ENCODE measurements at regions not wholly inside any gene's neighbourhood (a gene's known extent, or its start where the extent isn't known, plus 50 kb on each side); places are given as distances from the start of the nearest gene placed in this dataset.

DNA sequence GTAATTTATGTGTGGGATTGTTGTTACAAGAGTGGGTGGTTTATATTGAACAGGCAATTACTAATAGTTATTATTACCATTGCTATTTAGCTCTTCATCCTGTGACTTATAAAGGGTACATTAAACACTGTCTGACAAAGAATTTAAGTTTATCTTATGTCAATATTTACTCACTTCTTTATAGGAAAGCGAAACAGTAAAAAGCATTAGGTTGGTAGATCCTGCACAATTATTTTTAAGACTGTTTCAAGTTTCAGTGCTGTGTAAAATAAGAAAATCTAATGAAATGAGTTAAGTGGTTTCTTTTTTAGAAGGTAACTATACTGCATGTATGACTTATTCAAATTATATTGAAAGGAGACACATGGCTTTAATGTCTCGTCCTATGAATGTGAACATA lies 135.8 kb upstream of the MAP3K7 start:
- DNase-seq = no peak

DNA sequence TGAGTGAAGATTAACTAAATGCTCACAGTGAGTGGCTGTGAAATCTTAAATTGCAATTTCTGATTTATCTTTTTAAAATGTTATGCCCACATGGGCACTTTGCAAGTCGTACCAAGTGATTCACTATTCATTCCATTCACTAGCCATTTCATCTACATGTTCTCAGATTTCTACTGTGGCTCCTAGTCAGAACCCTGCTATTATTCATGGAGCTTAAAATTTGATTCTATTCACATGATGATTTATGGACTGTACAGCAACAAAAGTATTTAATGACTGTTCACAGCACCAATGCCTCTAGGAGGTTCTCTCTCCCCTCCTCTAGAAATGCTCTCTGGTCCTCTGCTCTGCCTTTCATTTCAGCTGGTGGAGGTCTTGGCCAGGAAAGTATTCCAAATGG lies 133.5 kb upstream of the MAP3K7 start:
- no peak for DNase-seq

DNA sequence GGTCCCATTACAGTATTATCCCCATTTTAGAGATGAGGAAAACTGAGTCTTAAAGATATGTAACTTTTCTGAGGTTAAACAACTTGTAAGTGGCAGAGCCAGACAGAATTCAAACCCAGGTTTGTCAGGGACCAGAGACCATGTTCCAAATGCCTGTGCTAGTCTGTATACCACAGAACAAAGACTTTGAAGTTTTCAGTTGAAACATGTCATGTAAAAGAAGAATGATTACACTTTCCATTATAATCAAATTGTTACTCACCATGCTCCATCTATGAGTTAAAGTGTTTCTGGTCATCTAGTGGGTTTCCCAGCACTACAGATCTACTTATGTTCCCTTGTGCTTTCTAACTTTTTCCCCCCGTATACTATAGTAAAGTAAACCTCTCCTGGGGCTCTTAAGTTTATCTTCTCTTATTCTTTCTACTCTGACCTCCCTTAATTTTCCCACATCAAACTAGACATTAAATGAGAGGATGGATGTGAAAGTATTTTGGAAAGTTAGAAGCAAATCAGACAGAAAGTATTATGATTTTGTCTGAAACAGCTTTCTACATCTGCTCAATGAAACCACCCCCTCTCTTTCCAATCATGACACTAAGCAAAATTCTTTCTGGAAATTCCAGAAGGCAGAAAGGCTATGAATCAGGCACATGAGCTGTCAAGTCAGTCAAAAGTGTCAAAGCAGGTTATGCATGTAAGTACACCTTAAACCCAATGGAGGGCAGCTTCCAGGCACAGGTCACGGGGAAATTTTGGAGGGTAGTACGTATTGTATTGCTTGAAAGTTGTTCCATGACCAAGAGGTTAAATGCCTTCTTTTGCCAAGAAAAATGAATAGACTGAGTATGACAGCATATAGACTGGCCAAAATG lies 132.7 kb upstream of the MAP3K7 start:
- no peak for DNase-seq

DNA sequence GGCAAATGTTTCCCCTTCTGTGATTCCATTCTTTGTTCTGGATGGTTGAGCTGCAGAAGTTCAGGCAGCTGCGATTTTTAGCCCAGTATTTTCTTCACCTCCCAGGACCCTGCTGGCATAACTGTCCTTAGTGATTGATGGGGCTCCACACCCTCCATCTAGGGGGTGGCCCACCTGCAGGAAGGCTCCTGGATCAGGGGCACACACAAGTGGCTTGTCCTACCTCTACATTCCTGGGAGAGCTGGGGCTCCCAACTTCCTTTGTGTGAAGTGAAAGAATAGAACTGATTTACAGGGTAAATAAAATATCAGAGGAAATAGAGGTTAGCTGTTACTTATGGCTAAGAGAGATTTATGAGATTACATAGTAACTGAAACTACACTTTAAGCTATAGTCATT lies 129.5 kb upstream of the MAP3K7 start:
- no peak for DNase-seq

DNA sequence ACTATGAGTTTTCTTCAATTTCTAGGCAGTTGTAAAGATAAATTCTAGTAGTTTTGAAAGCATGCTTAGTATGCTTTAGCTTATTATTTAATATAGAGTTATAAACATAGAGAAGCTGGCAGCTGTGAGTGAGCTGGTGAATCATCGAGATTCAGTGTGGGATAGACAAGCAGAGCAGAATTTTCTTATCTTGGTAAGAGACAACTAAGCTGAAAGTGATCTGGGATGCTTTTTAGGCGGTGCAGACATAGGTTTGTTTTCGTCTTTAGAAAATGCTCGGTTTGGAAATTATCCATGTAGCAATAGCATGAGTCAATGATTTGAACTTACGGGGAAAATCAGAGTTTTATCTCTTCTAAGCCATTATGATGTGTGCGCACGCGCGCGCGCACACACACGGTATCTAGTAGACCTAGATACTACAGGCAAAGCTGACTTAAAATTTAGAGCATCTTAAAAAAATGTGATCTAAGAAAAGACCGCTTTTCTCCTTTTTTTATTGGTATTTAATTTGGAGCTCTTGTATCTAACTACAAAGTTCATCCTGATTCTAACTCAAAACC lies 128.3 kb upstream of the MAP3K7 start:
- DNase-seq = no peak

DNA sequence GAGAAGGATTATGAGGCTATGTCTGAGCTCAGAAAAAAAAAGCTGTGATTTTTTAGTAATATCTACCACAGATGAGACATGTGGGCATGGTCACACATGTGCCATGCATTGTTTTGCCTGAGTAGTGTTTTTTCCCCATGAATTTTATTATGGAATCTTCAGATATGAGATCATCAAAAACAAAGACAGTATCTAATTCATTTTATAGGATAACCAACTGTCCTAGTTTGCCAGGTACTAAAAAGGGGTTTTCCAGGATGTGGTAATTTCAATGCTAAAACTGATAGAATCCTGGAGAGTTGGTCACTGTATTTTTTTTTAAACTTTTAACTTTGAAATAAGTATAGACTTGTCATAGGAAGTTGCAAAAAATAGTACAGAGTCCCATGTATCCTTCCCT lies 127.4 kb upstream of the MAP3K7 start:
- DNase-seq = no peak

DNA sequence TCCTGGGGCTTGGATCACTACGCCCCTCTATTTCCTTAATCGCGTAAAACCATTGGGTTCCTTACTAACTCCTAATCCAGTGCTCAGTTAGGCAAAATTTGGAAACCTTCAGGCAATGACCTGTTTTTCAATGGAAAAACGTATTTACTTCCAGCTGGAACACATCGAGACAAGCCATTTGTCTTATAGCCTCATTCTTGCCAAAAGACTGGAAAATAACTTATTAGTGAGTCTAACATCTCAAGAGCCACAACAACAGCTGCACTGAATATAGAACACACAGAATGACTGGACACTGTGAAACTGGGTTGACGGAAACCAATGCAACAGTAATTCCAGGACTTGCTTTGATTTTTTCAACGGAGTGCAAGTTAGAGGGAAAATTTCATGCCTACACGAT lies 125.2 kb upstream of the MAP3K7 start:
- no peak for DNase-seq

DNA sequence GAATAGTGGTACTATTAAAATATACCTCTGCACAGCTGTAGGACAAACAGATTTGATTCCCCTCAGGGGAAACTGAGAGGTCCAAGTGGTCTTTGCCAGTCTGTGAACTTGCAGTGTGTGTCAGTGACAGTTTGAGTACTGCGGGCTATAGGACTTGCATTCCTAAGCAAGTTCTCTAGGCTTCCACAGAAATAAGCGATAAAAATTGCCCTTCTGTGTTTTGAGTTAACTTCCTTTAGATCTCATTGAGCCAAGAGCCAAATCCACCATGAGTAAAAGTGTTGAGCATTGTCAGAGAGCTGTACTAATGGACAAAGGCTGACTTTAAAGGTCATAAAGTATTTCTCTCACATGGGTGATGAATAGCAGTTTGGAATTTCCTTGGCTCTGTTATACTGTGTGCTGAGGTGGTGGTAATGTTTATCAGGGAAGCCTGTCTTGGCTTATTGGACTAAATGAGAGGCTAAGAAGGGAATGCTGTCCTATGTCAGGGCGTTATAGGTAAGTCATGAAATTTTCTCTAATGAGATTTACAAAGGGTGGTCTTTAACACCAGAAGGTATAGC lies 122.6 kb upstream of the MAP3K7 start:
- no peak for DNase-seq

DNA sequence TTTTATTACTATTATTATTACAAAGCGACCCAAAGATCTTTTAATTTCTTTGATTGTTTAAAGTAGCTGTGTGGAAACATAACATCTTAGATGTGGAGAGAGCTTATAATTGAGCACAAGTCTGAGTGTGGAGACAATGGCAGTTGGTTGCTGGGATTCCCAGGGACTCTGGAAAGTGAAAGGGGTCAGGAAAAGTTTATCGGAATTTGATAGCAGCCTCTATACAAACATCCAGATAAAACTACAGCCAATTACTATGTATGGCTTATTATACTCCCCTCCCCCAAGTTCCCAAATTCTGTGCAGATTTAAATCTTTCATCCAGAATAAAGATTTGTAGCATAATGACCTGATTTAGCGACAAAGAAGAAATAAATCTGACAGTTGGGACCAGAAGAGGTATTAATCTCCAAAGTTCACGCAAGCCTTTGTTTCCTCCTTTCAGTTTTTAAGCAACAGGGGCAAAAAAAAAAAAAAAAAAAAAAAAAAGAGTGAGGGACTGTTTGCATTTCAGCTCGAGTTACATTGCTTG lies 121.4 kb upstream of the MAP3K7 start:
- no peak for DNase-seq

DNA sequence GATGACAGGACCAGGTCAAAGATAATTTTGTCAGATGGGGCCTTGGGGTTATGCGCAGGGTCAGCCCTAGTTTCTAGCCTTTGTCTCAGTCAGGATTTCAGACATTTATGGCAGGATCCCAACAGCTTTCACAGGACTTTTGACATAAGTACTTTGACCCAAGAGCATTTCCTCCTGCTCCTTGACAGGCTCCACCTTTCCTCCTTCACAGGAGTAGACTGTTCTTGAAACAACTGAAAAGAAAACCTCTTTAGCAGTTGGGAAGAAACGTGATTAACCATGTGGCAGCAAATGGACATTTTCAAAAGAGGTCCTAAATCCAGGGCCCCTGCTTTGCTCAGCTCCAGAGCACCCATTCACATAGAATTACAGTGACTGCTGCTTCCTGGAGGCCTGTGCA lies 120.4 kb upstream of the MAP3K7 start:
- no peak for DNase-seq

DNA sequence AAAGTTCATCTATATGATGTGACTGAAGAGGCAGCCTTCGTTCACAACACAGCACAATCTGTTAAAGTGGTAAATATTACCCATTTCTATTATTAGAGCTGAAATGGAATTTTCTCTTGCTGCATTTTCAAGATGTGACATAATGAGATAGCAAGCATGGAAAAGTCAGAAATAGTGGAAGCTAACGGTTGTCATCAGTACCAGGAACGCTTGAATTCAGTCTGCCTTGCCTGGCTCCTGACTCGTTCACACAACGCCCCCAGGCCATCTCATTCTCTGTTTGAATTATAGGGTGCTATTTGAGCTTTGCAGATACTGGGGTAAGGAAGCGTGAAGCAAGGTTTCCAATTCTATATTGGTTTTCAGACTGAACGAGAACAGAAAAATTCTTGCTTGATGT lies 116.5 kb upstream of the MAP3K7 start:
- no peak for DNase-seq

DNA sequence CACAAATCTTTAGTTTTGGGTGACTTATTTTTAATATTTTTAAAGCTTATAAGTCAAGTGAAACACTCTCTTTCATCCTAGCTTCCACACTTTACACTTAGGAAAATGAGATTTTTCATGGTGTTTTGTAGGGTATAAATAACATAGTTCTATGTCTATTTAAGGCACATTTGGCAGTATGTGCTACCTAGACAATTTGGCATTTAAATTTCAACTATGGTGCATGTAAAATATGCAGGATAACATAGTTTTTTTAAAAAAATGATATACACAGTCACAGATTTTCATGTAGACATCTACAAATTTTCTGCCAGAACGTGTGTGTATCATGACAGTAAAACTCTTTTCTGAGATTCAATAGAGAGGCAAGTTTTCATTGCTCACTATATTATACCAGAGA lies 115.1 kb upstream of the MAP3K7 start:
- no peak for DNase-seq

DNA sequence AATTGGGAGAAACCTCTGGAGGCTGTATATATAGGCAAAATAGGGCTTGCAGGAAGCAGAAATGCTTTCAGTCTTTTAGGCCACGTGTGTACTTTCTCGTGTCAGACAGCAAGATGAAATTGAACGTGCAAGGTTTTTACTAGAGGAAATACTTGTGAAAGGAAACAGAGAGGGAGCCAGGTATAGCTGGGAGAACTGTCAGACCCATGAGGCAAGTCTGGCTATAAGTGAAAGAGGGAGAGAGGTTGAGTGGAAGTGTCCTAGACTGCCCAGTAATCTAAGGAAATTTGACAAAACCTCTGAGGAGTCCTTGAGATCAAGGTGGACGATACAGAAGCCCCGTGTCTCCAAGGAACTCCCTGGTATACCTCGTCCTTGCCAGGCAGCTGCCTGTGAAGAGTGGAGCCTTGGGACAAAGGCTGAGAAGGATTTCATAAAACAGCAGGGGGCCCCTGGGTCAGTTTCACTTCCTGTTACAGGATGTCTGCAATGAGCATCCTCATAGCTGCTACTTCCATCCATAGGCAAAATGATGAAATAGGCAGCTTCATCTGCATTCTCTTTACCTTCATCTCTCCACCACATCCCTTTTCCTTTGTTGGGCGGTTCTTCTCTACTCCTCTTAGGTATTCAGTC lies 114.4 kb upstream of the MAP3K7 start:
- DNase-seq = no peak

DNA sequence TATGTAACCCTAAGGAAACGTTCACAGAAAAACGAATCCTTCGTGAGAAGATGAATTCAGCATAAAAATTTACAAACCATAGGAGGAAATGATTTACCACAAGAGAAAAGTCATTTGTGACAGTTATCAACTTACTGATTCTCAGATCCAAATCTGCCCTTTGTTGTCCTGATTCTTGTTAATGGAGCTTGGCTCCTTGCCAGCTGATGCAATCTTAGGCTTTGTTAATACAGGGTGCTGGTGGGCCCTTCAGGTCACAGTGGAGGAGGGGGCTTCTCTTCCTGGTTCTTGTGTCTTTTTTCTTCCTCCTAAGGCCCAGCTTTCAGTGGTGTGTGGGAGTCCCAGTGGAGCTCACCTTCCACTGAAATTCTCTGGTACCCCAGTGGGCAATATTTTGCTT lies 108.4 kb upstream of the MAP3K7 start:
- DNase-seq = no peak

DNA sequence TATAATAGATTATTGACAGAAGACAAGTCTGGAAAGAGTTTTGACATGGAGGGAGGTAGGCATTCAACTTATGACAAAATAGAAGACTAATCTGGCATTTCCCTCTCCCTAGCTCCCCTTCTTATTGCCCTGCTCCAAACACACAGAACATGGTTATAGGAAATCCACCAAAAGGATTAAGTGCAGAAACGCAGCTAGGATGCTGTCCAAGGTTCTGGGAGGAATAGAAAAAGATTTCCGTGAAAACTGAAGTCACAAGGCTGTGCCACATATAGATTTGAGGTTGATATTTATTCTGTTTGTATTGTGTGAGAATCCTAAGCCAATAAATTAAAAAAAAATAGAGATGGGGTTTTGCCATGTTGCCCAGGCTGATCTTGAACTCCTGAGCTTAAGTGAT lies 107.9 kb upstream of the MAP3K7 start:
- no peak for DNase-seq

DNA sequence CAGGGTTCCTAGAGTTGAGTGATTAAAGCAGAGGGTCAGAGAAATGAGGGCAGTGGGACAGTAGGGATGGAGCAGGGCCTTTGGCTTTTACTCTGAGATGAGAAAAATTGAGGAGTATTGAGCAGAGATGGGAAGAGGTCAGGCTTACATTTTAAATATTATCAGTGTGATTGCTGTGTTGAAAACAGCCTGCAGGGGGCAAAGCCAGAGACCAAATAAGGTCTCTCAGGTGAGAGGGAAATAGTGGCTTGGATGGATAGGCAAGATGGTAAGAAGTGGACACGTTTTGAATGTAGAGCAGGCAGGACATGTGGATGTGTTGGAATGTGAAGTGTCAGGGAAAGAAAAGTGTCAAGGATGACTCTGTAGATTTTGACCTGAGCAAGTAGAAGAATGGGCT lies 105.0 kb upstream of the MAP3K7 start:
- no peak for DNase-seq

DNA sequence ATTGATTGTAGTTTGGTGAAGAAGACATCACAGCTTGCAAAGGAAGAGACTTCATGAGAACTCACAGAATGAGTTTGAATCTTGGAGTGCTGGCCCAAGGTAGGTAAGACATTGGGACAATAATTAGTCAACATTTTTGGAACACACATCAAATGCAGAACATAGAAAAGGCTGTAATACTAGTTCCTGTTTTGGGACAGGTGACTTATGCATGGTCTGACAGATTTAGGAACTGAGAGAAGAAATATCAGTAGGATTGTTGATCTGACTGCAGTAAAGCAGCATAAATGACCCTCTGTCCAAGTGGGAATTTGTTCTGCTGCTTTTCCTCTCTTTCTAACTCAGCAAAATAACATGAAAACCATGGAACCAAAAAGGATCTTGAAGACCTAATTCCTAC lies 102.3 kb upstream of the MAP3K7 start:
- no peak for DNase-seq

DNA sequence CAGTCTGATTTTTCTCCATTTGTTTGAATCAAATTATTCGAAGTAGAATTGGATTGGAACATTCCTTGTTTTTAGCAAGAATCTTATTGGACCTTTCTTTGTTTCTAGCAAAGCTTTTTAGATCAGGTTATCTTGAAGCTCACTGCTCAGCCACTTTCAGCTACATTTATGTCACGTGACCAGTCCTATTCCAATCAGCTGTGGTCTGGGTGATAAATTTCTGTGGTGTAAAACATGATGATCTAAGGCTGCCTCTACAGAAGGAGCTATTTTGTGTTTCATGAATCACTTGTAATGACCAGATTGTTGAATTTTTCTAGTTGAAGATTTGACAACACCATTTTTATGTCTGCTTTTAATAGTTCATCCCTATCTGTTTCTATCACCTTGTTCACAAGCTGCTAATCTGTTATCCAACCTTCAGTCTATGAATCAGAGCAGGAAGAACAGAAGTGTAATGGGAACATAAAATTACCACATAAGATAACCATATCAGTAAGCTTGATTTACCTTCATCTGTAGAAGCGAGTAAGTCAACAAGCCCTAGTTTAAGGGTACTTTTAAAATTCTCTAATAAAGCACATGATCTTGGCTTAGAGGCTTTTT lies 101.0 kb upstream of the MAP3K7 start:
- DNase-seq = no peak

DNA sequence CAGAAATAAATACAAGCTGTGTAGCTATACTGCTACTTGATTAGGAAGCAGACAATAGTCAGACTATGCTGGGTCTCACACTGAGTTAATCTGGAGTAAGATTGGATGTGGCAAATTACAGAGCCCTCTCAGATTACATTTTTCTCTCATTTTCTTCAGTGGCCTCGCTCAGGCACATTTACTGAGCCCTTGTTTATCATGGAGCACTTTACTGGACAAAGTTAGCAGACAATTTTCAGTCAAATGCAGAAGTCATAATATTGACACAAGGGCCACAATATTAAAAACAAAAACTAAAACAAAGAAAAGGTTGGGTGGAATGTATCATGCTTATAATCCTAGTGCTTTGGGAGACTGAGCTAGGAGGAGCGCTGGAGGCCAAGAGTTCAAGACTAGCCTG lies 95.0 kb upstream of the MAP3K7 start:
- DNase-seq = no peak

DNA sequence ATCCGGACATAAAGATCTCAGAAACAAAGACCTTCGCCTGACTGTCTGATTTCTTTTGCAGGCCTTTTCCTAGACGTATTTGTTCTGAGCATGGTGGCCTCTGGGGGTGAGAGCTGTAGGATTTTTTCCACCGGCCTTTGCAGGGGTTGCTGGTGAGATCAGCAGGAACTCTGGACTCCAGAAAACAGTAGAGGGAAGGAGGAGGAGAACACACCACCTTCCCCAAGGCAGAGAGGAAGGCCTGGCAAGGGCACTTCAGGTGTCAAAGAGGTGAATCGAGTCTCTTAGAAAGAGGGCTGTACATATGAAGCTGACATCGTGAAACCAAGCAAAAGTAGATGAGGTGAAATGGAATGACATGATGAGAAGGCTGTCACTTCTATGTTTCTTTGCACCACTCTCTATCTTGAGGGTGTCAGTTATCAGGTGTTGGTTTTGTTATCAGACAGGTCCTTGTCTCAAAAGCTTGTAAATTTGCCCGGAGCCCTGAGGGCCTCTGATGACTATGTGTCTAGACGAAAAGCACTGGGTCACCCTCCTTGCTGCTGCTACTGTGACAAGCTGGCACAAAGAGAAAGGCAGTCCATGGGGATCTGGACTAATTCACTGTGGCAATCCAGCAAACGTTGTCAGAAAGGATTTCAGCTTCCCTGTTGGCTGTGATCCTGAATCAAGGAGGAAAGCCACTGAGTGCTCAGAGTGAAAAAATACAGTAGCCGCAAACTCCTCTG lies 91.3 kb upstream of the MAP3K7 start:
- DNase-seq = no peak

DNA sequence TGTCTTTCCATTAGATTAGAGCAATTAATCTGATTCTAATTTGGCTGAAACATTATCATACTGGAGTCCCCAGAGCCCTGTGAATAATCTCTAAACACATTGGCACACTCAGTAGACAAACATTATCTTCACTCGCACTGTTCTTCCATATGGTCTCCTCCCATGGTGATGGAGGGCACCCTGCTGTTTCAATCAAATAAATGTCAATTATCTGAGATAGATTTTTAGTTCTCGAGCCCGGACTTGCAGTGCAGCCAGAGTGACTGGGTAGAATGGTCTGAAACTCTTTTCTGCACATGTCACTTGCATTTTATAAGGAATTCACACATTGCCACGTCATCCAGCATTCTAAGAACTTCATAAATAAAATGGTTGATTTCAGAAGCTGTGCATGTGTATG lies 90.6 kb upstream of the MAP3K7 start:
- DNase-seq = no peak

DNA sequence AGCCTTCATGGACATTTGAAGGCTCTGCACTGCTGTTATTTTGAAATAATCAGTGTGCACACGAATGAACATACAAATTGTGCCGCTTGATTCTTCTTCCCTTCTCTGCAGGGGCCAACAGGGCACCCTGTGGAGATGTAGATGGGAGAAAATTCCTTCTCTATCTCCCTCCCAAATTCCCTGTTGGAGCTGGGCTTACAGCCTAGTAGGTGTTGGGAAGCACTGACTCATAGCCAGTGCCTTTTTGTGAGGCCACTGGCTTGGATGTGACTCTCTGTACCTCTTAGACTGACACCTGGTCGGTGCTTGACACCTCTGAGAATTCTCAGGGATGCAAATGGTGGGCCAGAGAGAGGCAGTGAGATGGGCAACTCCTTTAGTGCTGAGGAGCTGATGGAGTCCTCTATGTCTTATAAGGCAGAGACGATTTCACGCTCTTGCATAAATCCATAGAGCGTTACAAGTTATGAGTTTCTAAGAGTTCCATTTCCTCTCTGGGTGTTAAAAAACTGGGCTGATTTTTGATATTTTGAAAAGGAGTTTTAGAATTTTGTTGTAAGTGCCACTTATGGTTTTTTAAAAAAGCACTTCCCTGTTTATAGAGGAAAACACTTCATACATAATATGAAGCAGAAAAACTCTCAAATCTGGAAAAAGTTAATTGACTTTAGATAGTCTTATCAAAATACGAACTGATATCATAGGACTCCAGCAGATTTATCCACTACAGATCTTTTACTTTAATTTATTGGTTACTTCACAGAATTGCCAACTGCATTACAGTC lies 89.8 kb upstream of the MAP3K7 start:
- DNase-seq = no peak

All from GDM1 (cell line).